ENCODE measurements at regions not wholly inside any gene's neighbourhood (a gene's known extent, or its start where the extent isn't known, plus 50 kb on each side); places are given as distances from the start of the nearest gene placed in this dataset.

DNA sequence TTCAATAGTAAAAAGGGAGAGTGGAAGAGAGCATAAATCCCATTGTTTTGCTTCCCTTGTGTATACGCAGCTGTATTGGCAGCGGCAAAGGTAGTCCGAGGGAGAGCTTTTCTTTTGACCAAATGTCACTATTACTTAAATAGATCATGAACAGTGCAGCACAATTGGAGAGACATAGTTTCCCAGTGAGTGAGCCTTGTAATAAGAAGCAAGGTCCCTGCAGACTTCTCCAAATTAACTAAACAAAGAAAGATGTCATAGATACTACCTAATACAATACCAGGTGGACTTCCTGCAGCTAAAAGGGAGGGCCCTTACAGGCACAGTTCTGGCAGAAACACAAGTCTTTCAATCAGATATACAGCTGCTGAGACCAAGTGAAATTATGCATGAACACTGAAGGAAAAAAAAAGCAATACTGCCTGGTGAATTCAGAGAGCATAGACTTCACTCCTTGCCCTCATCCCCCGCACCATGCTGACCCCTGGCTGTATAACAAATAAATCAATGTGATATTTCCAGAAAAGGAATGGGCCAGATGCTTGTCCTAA lies 404.7 kb upstream of the CDH2 start:
- H3K4me3 ChIP-seq: no peak overlapping the region
- intact Hi-C loops (cut with DNase I, micrococcal nuclease): no loop called here
- ATAC-seq (no peak), DNase-seq (no peak)
- H3K36me3 ChIP-seq (ENCODE audit: low read depth): no peaks in the 10 kb centered on the region
- no peaks in the 10 kb centered on the region for H3K4me1 ChIP-seq (ENCODE audit: low read depth)
- no peak for TF ChIP-seq CTCF (IDR thresholded peaks at IDR 0.05)
- H3K9me3 ChIP-seq: peaks cover 12% of the 10 kb centered on the region

GRCh38 chr18:28576941-28577340 lies 400.0 kb upstream of the CDH2 start:
- ATAC-seq (no peak), DNase-seq (no peak)
- H3K4me1 ChIP-seq (ENCODE audit: low read depth): no peaks in the 10 kb centered on the region
- intact Hi-C loops (cut with DNase I, micrococcal nuclease): no loop called here
- H3K9me3 ChIP-seq: peaks cover 21% of the 10 kb centered on the region
- no peak for TF ChIP-seq CTCF (IDR thresholded peaks at IDR 0.05)
- H3K36me3 ChIP-seq (ENCODE audit: low read depth): no peaks in the 10 kb centered on the region
- H3K4me3 ChIP-seq: no peak overlapping the region

DNA sequence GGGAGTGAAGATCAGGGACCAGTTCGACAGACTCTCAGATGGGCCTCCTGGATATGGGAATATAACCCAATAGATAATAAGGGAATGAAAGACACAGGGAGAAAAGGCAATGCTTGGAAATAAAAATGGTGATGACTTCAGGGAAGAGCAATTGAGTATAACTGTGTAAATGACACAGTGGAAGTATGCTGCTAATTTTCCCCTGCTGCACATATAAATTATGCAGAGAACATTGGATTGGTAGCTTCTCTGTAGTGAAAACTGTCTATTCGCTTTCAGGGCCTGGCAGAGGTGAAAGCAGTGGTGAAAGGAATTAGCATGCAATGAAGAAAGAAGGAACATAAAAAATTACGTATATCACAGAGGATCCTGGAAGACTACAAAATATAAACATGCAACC lies 398.2 kb upstream of the CDH2 start:
- peaks cover 21% of the 10 kb centered on the region for H3K9me3 ChIP-seq
- no peak overlapping the region for H3K4me3 ChIP-seq
- no peak for ATAC-seq
- intact Hi-C loops (cut with DNase I, micrococcal nuclease): no loop called here
- TF ChIP-seq CTCF (IDR thresholded peaks at IDR 0.05): no peak
- no peaks in the 10 kb centered on the region for H3K4me1 ChIP-seq (ENCODE audit: low read depth)
- H3K36me3 ChIP-seq (ENCODE audit: low read depth): no peaks in the 10 kb centered on the region
- no peak for DNase-seq

DNA sequence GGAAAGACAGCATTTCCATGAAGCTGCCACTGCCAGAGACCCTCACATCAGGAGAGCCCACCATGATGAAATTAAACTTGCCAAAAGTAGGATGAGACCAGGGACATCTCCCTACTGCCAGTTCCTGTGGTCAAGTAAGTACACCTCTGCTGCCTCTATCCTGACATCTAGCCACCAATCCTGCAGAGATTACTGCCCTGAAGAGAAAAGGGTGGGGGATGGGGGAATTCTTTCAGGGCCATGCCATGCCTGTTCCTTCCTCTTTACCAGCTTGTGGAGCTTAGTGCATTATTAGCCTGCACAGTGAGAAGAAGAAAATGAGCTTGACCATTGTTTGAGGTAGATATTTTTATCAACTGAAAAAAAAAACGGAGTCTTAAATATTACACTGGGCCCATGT lies 397.2 kb upstream of the CDH2 start:
- DNase-seq (no peak), ATAC-seq (no peak)
- H3K9me3 ChIP-seq: peaks cover 19% of the 10 kb centered on the region
- H3K4me3 ChIP-seq: no peak overlapping the region
- intact Hi-C loops (cut with DNase I, micrococcal nuclease): no loop called here
- H3K36me3 ChIP-seq (ENCODE audit: low read depth): no peaks in the 10 kb centered on the region
- no peaks in the 10 kb centered on the region for H3K4me1 ChIP-seq (ENCODE audit: low read depth)
- TF ChIP-seq CTCF (IDR thresholded peaks at IDR 0.05): no peak

DNA sequence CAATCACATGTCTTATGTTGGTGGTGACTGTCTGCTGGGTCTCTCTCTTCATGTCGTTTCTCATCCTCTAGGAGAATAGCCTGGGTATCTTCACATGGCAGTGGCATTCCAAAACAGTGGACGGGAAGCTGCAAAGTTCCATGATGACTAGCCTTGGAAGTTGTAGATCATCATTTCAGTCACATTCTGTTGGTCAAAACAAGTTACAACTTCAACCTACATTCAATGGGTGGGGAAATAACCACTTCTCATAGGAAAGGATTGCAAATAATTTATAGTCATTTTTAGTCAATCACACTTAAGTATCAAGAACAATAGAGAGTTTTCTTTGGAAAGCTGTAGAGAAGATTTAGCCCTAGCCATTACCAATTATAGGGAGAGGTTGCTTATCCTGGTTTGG lies 395.0 kb upstream of the CDH2 start:
- Histone ChIP-seq H3K9me3 (peaks cover 22% of the 10 kb centered on the region), H3K36me3 (ENCODE audit: low read depth) (no peaks in the 10 kb centered on the region), H3K4me1 (ENCODE audit: low read depth) (no peaks in the 10 kb centered on the region), H3K4me3 (no peak overlapping the region)
- DNase-seq (no peak), ATAC-seq (no peak)
- intact Hi-C loops (cut with DNase I, micrococcal nuclease): no loop called here
- TF ChIP-seq CTCF (IDR thresholded peaks at IDR 0.05): no peak

DNA sequence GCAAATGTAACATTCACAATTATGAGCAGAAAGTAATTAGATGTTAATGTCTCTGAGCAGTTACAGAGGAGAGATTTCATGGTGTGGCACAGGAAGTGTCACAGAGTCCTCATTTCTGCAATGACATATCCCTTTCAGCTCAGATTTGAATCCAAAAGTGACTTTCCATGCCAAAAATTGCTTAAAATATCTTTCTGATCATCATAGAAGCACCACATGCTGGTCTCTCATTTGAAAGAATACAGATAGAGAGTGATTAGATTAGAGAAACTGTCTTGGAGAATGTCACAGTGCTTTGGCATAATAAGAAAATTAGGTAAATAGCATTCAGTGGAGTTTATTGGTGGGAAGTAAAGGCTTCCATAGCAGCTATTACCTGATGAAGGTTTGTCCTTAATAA lies 383.4 kb upstream of the CDH2 start:
- ATAC-seq: no peak
- intact Hi-C loops (cut with DNase I, micrococcal nuclease): no loop called here
- no peak for TF ChIP-seq CTCF (IDR thresholded peaks at IDR 0.05)

More for the DNA sequence above, 383.4 kb upstream of the CDH2 start:
- DNase-seq: no peak
- Histone ChIP-seq H3K4me1 (ENCODE audit: low read depth) (no peaks in the 10 kb centered on the region), H3K36me3 (ENCODE audit: low read depth) (no peaks in the 10 kb centered on the region), H3K4me3 (no peak overlapping the region), H3K9me3 (peaks cover 26% of the 10 kb centered on the region)

All from mucosa of descending colon (tissue), 3 donors.